Right atrium auricular region (tissue), 2 donors: ENCODE measurements at regions not wholly inside any gene's neighbourhood (a gene's known extent, or its start where the extent isn't known, plus 50 kb on each side); places are given as distances from the start of the nearest gene placed in this dataset.
A peak's percentile ranks its signal among the peaks of the same experiment; 100 is the strongest.
"Not testable (repeated sequence)": the region's sequence is repeated elsewhere in the genome, so short reads cannot be mapped to it uniquely, and the experiment has no call there.

Experiments used
- DNase-seq: peaks from one replicate; pipeline ENCODE4 v3.0.0-alpha.2; 2019; ENCODE audit warnings: low spot score
- H3K27ac ChIP-seq, 2 donors: fragments of 200-600 bp; sonication (generic); 1 replicate in 1 of 2; 2 replicates in 1 of 2; pipeline ENCODE4 v1.5.1; 2016 to 2019
- H3K27me3 ChIP-seq, 2 donors: fragments of 200-600 bp; sonication (generic); one replicate each; pipeline versions ENCODE4 v1.5.1 to v1.6.0; 2017 to 2019
- H3K36me3 ChIP-seq: fragments of 200-600 bp; sonication (generic); one replicate; pipeline ENCODE4 v1.5.1; 2016
- H3K4me1 ChIP-seq, 2 donors: fragments of 200-600 bp; sonication (generic); one replicate each; pipeline versions ENCODE4 v1.5.1 to v1.6.0; 2017 to 2019
- H3K4me3 ChIP-seq, 2 donors: fragments of 200-600 bp; sonication (generic); 1 replicate in 1 of 2; 2 replicates in 1 of 2; pipeline ENCODE4 v1.5.1; 2017 to 2019; ENCODE audit warnings: mild to moderate bottlenecking in 1 of 2, moderate library complexity in 1 of 2
- H3K9me3 ChIP-seq, 2 donors: fragments of 200-600 bp; sonication (generic); one replicate each; pipeline ENCODE4 v1.5.1; 2019

- Histone ChIP-seq H3K4me1 (peaks cover 0 to 24% of the 10 kb centered on the region in 2 donors), H3K27ac (peak overlapping the region; percentile 72 to 81), H3K4me3 (peak overlapping the region in 1 of 2 donors; percentile 13)
- not testable (repeated sequence) for H3K27me3 ChIP-seq, H3K9me3 ChIP-seq, H3K36me3 ChIP-seq
- DNase-seq = peak; percentile 73
These were observed 148.1 kb upstream of the ZNF469 start for GRCh38 chr16:88234421-88235271.

- not testable (repeated sequence) for H3K27me3 ChIP-seq, H3K9me3 ChIP-seq, H3K4me3 ChIP-seq, H3K36me3 ChIP-seq, DNase-seq, H3K27ac ChIP-seq
- peaks cover 0 to 24% of the 10 kb centered on the region in 2 donors for H3K4me1 ChIP-seq
These were observed 147.1 kb upstream of the ZNF469 start for GRCh38 chr16:88235691-88236090.

GRCh38 chr16:88236229-88236628 lies 146.5 kb upstream of the ZNF469 start:
- not testable (repeated sequence) for H3K27me3 ChIP-seq, H3K4me3 ChIP-seq, H3K9me3 ChIP-seq, H3K36me3 ChIP-seq, H3K27ac ChIP-seq, DNase-seq
- H3K4me1 ChIP-seq = peaks cover 0 to 24% of the 10 kb centered on the region in 2 donors

- H3K27ac ChIP-seq, H3K4me3 ChIP-seq, H3K9me3 ChIP-seq, H3K27me3 ChIP-seq, H3K36me3 ChIP-seq, DNase-seq: not testable (repeated sequence)
- H3K4me1 ChIP-seq = peaks cover 0 to 24% of the 10 kb centered on the region in 2 donors
These were observed 145.4 kb upstream of the ZNF469 start for GRCh38 chr16:88237314-88237713.

GRCh38 chr16:88237761-88238415 lies 144.9 kb upstream of the ZNF469 start:
- not testable (repeated sequence) for H3K4me3 ChIP-seq, H3K9me3 ChIP-seq, DNase-seq, H3K36me3 ChIP-seq, H3K27me3 ChIP-seq
- Histone ChIP-seq H3K27ac (peak overlapping the region; percentile 66 to 71), H3K4me1 (peaks cover 0 to 24% of the 10 kb centered on the region in 2 donors)

- Histone ChIP-seq H3K27ac (peak overlapping the region; percentile 66 to 71), H3K4me1 (peaks cover 0 to 23% of the 10 kb centered on the region in 2 donors)
- peak; percentile 97 for DNase-seq
- H3K36me3 ChIP-seq, H3K27me3 ChIP-seq, H3K4me3 ChIP-seq, H3K9me3 ChIP-seq: not testable (repeated sequence)
These were observed 144.0 kb upstream of the ZNF469 start for GRCh38 chr16:88238732-88239274.

- not testable (repeated sequence) for H3K9me3 ChIP-seq, DNase-seq, H3K27me3 ChIP-seq, H3K4me3 ChIP-seq, H3K27ac ChIP-seq, H3K36me3 ChIP-seq
- peaks cover 0 to 19% of the 10 kb centered on the region in 2 donors for H3K4me1 ChIP-seq
These were observed 142.6 kb upstream of the ZNF469 start for GRCh38 chr16:88240118-88240517.

- peaks cover 0 to 15% of the 10 kb centered on the region in 2 donors for H3K4me1 ChIP-seq
- H3K27ac ChIP-seq, H3K27me3 ChIP-seq, DNase-seq, H3K4me3 ChIP-seq, H3K36me3 ChIP-seq, H3K9me3 ChIP-seq: not testable (repeated sequence)
These were observed 142.0 kb upstream of the ZNF469 start for GRCh38 chr16:88240776-88241175.

GRCh38 chr16:88241404-88242311 lies 141.1 kb upstream of the ZNF469 start:
- not testable (repeated sequence) for DNase-seq, H3K27ac ChIP-seq, H3K4me3 ChIP-seq, H3K9me3 ChIP-seq, H3K36me3 ChIP-seq, H3K27me3 ChIP-seq
- H3K4me1 ChIP-seq = peaks cover 0 to 15% of the 10 kb centered on the region in 2 donors

GRCh38 chr16:88242312-88243295 lies 140.2 kb upstream of the ZNF469 start:
- not testable (repeated sequence) for H3K4me3 ChIP-seq, H3K36me3 ChIP-seq, H3K9me3 ChIP-seq, H3K27ac ChIP-seq, H3K27me3 ChIP-seq
- peaks cover 0 to 15% of the 10 kb centered on the region in 2 donors for H3K4me1 ChIP-seq
- peak; percentile 69 for DNase-seq

GRCh38 chr16:88243921-88244320 lies 138.8 kb upstream of the ZNF469 start:
- not testable (repeated sequence) for H3K4me1 ChIP-seq, H3K27ac ChIP-seq, DNase-seq

GRCh38 chr16:88245241-88246081 lies 137.3 kb upstream of the ZNF469 start:
- peak; percentile 92 for DNase-seq

More at GRCh38 chr16:88243921-88244320, 138.8 kb upstream of the ZNF469 start:
- H3K4me3 ChIP-seq, H3K9me3 ChIP-seq, H3K36me3 ChIP-seq, H3K27me3 ChIP-seq: not testable (repeated sequence)

More at GRCh38 chr16:88245241-88246081, 137.3 kb upstream of the ZNF469 start:
- peak overlapping the region; percentile 42 to 65 for H3K27ac ChIP-seq
- H3K4me3 ChIP-seq, H3K27me3 ChIP-seq, H3K9me3 ChIP-seq, H3K36me3 ChIP-seq, H3K4me1 ChIP-seq: not testable (repeated sequence)
